ENCODE measurements at regions not wholly inside any gene's neighbourhood (a gene's known extent, or its start where the extent isn't known, plus 50 kb on each side); places are given as distances from the start of the nearest gene placed in this dataset.

- no peak overlapping the region for H3K27ac ChIP-seq (ENCODE audit: low read depth in 2 of 2, low read length in 2 of 2)
- no peak overlapping the region for H3K9ac ChIP-seq (ENCODE audit: low read length in 3 of 3)
- H3K4me3 ChIP-seq (ENCODE audit: low read length in 3 of 3), result no peak overlapping the region
- no peaks in the 10 kb centered on the region for H3K36me3 ChIP-seq (ENCODE audit: control insufficient read depth in 2 of 3, insufficient read depth in 3 of 3, low read length in 3 of 3)
- FAIRE-seq, result no peak
- no peaks in the 10 kb centered on the region for H3K27me3 ChIP-seq (ENCODE audit: control insufficient read depth, insufficient read depth, low read length)
- H3K4me1 ChIP-seq (ENCODE audit: control insufficient read depth in 2 of 3, insufficient read depth in 2 of 3, low read depth in 1 of 3, low read length in 3 of 3), result no peaks in the 10 kb centered on the region
- intact Hi-C loops (cut with DNase I), result no loop called here
- H3K9me3 ChIP-seq (ENCODE audit: control insufficient read depth in 2 of 3, insufficient read depth in 1 of 3, low read length in 3 of 3), result no peaks in the 10 kb centered on the region
- no peak for TF ChIP-seq CTCF (IDR thresholded peaks at IDR 0.05; ENCODE audit: borderline replicate concordance, extremely low read depth, insufficient read depth)
- DNase-seq, result no peak
These were observed 114.6 kb downstream of the GC start for GRCh38 chr4:71669291-71669690.

- DNase-seq (no peak), FAIRE-seq (no peak)
- TF ChIP-seq CTCF (IDR thresholded peaks at IDR 0.05; ENCODE audit: borderline replicate concordance, extremely low read depth, insufficient read depth), result no peak
These were observed 118.5 kb downstream of the GC start for GRCh38 chr4:71665358-71665757.

GRCh38 chr4:71664366-71664765 is 119.5 kb downstream of the GC start:
- Histone ChIP-seq H3K4me1 (ENCODE audit: control insufficient read depth in 2 of 3, insufficient read depth in 2 of 3, low read depth in 1 of 3, low read length in 3 of 3) (no peaks in the 10 kb centered on the region), H3K9ac (ENCODE audit: low read length in 3 of 3) (no peak overlapping the region), H3K9me3 (ENCODE audit: control insufficient read depth in 2 of 3, insufficient read depth in 1 of 3, low read length in 3 of 3) (no peaks in the 10 kb centered on the region), H3K4me3 (ENCODE audit: low read length in 3 of 3) (no peak overlapping the region), H3K27ac (ENCODE audit: low read depth in 2 of 2, low read length in 2 of 2) (no peak overlapping the region), H3K36me3 (ENCODE audit: control insufficient read depth in 2 of 3, insufficient read depth in 3 of 3, low read length in 3 of 3) (no peaks in the 10 kb centered on the region), H3K27me3 (ENCODE audit: control insufficient read depth, insufficient read depth, low read length) (no peaks in the 10 kb centered on the region)
- no peak for TF ChIP-seq CTCF (IDR thresholded peaks at IDR 0.05; ENCODE audit: borderline replicate concordance, extremely low read depth, insufficient read depth)
- DNase-seq, result no peak
- intact Hi-C loops (cut with DNase I), result no loop called here
- FAIRE-seq, result no peak

More at GRCh38 chr4:71665358-71665757, 118.5 kb downstream of the GC start:
- Histone ChIP-seq H3K9me3 (ENCODE audit: control insufficient read depth in 2 of 3, insufficient read depth in 1 of 3, low read length in 3 of 3) (no peaks in the 10 kb centered on the region), H3K9ac (ENCODE audit: low read length in 3 of 3) (no peak overlapping the region), H3K27ac (ENCODE audit: low read depth in 2 of 2, low read length in 2 of 2) (no peak overlapping the region), H3K4me1 (ENCODE audit: control insufficient read depth in 2 of 3, insufficient read depth in 2 of 3, low read depth in 1 of 3, low read length in 3 of 3) (no peaks in the 10 kb centered on the region), H3K27me3 (ENCODE audit: control insufficient read depth, insufficient read depth, low read length) (no peaks in the 10 kb centered on the region), H3K4me3 (ENCODE audit: low read length in 3 of 3) (no peak overlapping the region), H3K36me3 (ENCODE audit: control insufficient read depth in 2 of 3, insufficient read depth in 3 of 3, low read length in 3 of 3) (no peaks in the 10 kb centered on the region)
- intact Hi-C loops (cut with DNase I), result no loop called here

- no peak for DNase-seq
- no peaks in the 10 kb centered on the region for H3K27me3 ChIP-seq (ENCODE audit: control insufficient read depth, insufficient read depth, low read length)
- H3K36me3 ChIP-seq (ENCODE audit: control insufficient read depth in 2 of 3, insufficient read depth in 3 of 3, low read length in 3 of 3), result no peaks in the 10 kb centered on the region
- H3K27ac ChIP-seq (ENCODE audit: low read depth in 2 of 2, low read length in 2 of 2), result no peak overlapping the region
- intact Hi-C loops (cut with DNase I), result no loop called here
- H3K4me3 ChIP-seq (ENCODE audit: low read length in 3 of 3), result no peak overlapping the region
- no peaks in the 10 kb centered on the region for H3K9me3 ChIP-seq (ENCODE audit: control insufficient read depth in 2 of 3, insufficient read depth in 1 of 3, low read length in 3 of 3)
- no peak overlapping the region for H3K9ac ChIP-seq (ENCODE audit: low read length in 3 of 3)
- FAIRE-seq, result no peak
- no peaks in the 10 kb centered on the region for H3K4me1 ChIP-seq (ENCODE audit: control insufficient read depth in 2 of 3, insufficient read depth in 2 of 3, low read depth in 1 of 3, low read length in 3 of 3)
- TF ChIP-seq CTCF (IDR thresholded peaks at IDR 0.05; ENCODE audit: borderline replicate concordance, extremely low read depth, insufficient read depth), result no peak
These were observed 120.1 kb downstream of the GC start for GRCh38 chr4:71663780-71664179.
